SK-N-MC (cell line): ENCODE measurements at regions not wholly inside any gene's neighbourhood (a gene's known extent, or its start where the extent isn't known, plus 50 kb on each side); places are given as distances from the start of the nearest gene placed in this dataset.

Source experiments
- EZH2 ChIP-seq: fragments of 200-600 bp; sonication (generic); IDR thresholded peaks from one replicate; pipeline ENCODE4 v1.6.1; 2017; ENCODE audit warnings: antibody characterized with exemption
- POLR2AphosphoS5 ChIP-seq: IDR thresholded peaks from 2 replicates; pipeline ENCODE4 v1.6.1; 2012; ENCODE audit warnings: mild to moderate bottlenecking, low read depth, low read length, borderline replicate concordance

GRCh38 chr2:189369566-189369965 lies 71.7 kb upstream of the WDR75 start:
- TF ChIP-seq POLR2AphosphoS5 (no peak), EZH2 (no peak)
